Liver (tissue), 8 donors: ENCODE measurements at regions not wholly inside any gene's neighbourhood (a gene's known extent, or its start where the extent isn't known, plus 50 kb on each side); places are given as distances from the start of the nearest gene placed in this dataset.

Experiments used
- DNase-seq: peaks from one replicate; pipeline ENCODE4 v3.0.0-alpha.2; 2017; ENCODE audit warnings: low spot score
- H3K27ac ChIP-seq, 2 donors: one replicate each; pipeline ENCODE4 v1.7.0; 2013; ENCODE audit warnings: inconsistent platforms in 2 of 2, low read length in 2 of 2, control low read depth in 1 of 2, low read depth in 1 of 2, mild to moderate bottlenecking in 1 of 2
- H3K27me3 ChIP-seq, 4 donors: one replicate each; pipeline versions ENCODE4 v1.6.1 to v1.7.0; 2013; ENCODE audit warnings: low read length in 3 of 4, inconsistent platforms in 1 of 4, mild to moderate bottlenecking in 1 of 4, moderate library complexity in 1 of 4; ENCODE audit not compliant: control insufficient read depth in 4 of 4, insufficient read depth in 4 of 4
- H3K36me3 ChIP-seq, 4 donors: one replicate each; pipeline versions ENCODE4 v1.6.1 to v1.7.0; 2013; ENCODE audit warnings: low read length in 3 of 4, mild to moderate bottlenecking in 3 of 4, low read depth in 1 of 4, moderate library complexity in 1 of 4; ENCODE audit not compliant: control insufficient read depth in 4 of 4, insufficient read depth in 3 of 4
- H3K4me1 ChIP-seq, 4 donors: one replicate each; pipeline versions ENCODE4 v1.6.1 to v1.7.0; 2013; ENCODE audit warnings: low read length in 3 of 4, mild to moderate bottlenecking in 3 of 4, moderate library complexity in 1 of 4; ENCODE audit not compliant: control insufficient read depth in 4 of 4, insufficient read depth in 4 of 4
- H3K4me3 ChIP-seq, 3 donors: one replicate each; pipeline versions ENCODE4 v1.6.1 to v1.7.0; 2013; ENCODE audit warnings: low read length in 3 of 3, control low read depth in 1 of 3, low read depth in 1 of 3, mild to moderate bottlenecking in 1 of 3
- H3K9ac ChIP-seq, 2 donors: one replicate each; pipeline ENCODE4 v1.7.0; 2013; ENCODE audit warnings: low read length in 2 of 2, mild to moderate bottlenecking in 2 of 2, moderate library complexity in 2 of 2, control low read depth in 1 of 2, low read depth in 1 of 2
- H3K9me3 ChIP-seq, 4 donors: one replicate each; pipeline versions ENCODE4 v1.6.1 to v1.7.0; 2013; ENCODE audit warnings: low read length in 3 of 4; ENCODE audit not compliant: control insufficient read depth in 4 of 4
- EGR1 ChIP-seq, 2 donors: IDR thresholded peaks; 2 replicates each; pipeline ENCODE4 v1.6.1; 2016 to 2018; ENCODE audit warnings: antibody characterized with exemption in 2 of 2, low read depth in 2 of 2
- FOXA1 ChIP-seq: IDR thresholded peaks from 2 replicates; pipeline ENCODE4 v1.6.1; 2016; ENCODE audit warnings: antibody characterized with exemption
- FOXA2 ChIP-seq: IDR thresholded peaks from 2 replicates; pipeline ENCODE4 v1.6.1; 2016; ENCODE audit warnings: antibody characterized with exemption
- GABPA ChIP-seq, 2 donors: IDR thresholded peaks in 1 of 2; conservative IDR thresholded peaks in 1 of 2; 2 replicates each; pipeline ENCODE4 v1.6.1; 2016; ENCODE audit warnings: antibody characterized with exemption in 2 of 2, mild to moderate bottlenecking in 1 of 2, moderate library complexity in 1 of 2
- HNF4A ChIP-seq, 2 donors: conservative IDR thresholded peaks; 2 replicates each; pipeline ENCODE4 v1.6.1; 2016; ENCODE audit warnings: antibody characterized with exemption in 2 of 2, mild to moderate bottlenecking in 2 of 2
- HNF4G ChIP-seq: IDR thresholded peaks from 2 replicates; pipeline ENCODE4 v1.6.1; 2016; ENCODE audit warnings: antibody characterized with exemption
- JUND ChIP-seq, 2 donors: IDR thresholded peaks; 2 replicates each; pipeline ENCODE4 v1.6.1; 2016; ENCODE audit warnings: antibody characterized with exemption in 2 of 2
- NR2F2 ChIP-seq: IDR thresholded peaks from 2 replicates; pipeline ENCODE4 v1.6.1; 2016; ENCODE audit warnings: antibody characterized with exemption
- RAD21 ChIP-seq, 2 donors: IDR thresholded peaks; 2 replicates each; pipeline ENCODE4 v1.6.1; 2016; ENCODE audit warnings: antibody characterized with exemption in 2 of 2, mild to moderate bottlenecking in 2 of 2
- RXRA ChIP-seq, 2 donors: IDR thresholded peaks; 2 replicates each; pipeline ENCODE4 v1.6.1; 2017 to 2018; ENCODE audit warnings: antibody characterized with exemption in 2 of 2, mild to moderate bottlenecking in 1 of 2
- SP1 ChIP-seq: IDR thresholded peaks from 2 replicates; pipeline ENCODE4 v1.6.1; 2018; ENCODE audit warnings: antibody characterized with exemption, mild to moderate bottlenecking
- TAF1 ChIP-seq: conservative IDR thresholded peaks from 2 replicates; pipeline ENCODE4 v1.6.1; 2016; ENCODE audit warnings: antibody characterized with exemption, mild to moderate bottlenecking
- YY1 ChIP-seq: IDR thresholded peaks from 2 replicates; pipeline ENCODE4 v1.6.1; 2016; ENCODE audit warnings: antibody characterized with exemption, mild to moderate bottlenecking
- WGBS: extraction: QIAGEN DNeasy Blood & Tissue Kit; methylation state at CpG from one replicate; pipeline ENCODE4 v1.1.7; 2013; 5-methylcytosine and 5-hydroxymethylcytosine counted together
- TF ChIP-seq, protein P1 (sequence below): IDR thresholded peaks from 2 replicates; pipeline ENCODE4 v1.6.1; 2016; ENCODE audit warnings: antibody characterized with exemption
- TF ChIP-seq, protein P2 (sequence below): IDR thresholded peaks from 2 replicates; pipeline ENCODE4 v1.6.1; 2016; ENCODE audit warnings: antibody characterized with exemption
- TF ChIP-seq, protein P3 (sequence below): fragments of 150-350 bp; IDR thresholded peaks from 2 replicates; pipeline ENCODE4 v1.5.1; 2017; ENCODE audit warnings: improper control_type of control experiment, low read depth, low read length; ENCODE audit not compliant: missing input control
- TF ChIP-seq, protein P4 (sequence below): IDR thresholded peaks from 2 replicates; pipeline ENCODE4 v1.6.1; 2016; ENCODE audit warnings: antibody characterized with exemption, mild to moderate bottlenecking
- TF ChIP-seq, protein P5 (sequence below): IDR thresholded peaks from 2 replicates; pipeline ENCODE4 v1.6.1; 2016; ENCODE audit warnings: antibody characterized with exemption
- donor health status: healthy.
- donor health status: healthy.
- donor health status: healthy.
- donor health status: healthy.
- donor health status: healthy.

DNA sequence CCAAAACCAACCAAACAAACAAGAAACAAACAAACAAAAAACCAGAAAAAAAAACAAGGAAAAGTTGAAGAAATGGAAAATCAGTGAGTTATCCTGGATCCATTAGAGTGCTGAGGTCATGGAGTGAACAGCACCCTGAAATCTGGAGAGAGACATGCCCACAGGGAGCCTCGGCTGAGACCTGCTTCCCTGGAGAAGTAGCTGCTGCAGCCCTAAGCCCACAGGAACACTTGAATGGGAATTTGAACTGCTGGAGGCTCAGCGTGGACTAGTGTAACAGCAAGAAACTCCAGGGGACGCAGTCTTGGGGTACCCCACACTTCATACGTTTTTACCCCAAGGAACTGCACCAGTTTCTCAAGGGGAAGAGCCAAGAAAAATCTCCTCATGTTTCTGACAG, 144.1 kb upstream of the UBE3A start:
- Histone ChIP-seq H3K9ac (no peak overlapping the region), H3K4me3 (no peak overlapping the region), H3K27me3 (no peaks in the 10 kb centered on the region), H3K27ac (no peak overlapping the region), H3K9me3 (peaks cover 0 to 8% (median 2%) of the 10 kb centered on the region in 4 donors), H3K36me3 (no peaks in the 10 kb centered on the region), H3K4me1 (no peaks in the 10 kb centered on the region)
- TF ChIP-seq, protein P1, sequence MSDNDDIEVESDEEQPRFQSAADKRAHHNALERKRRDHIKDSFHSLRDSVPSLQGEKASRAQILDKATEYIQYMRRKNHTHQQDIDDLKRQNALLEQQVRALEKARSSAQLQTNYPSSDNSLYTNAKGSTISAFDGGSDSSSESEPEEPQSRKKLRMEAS, result no peak
- TF ChIP-seq JUND (IDR thresholded peaks at IDR 0.05) (no peak), RAD21 (IDR thresholded peaks at IDR 0.05) (no peak), RXRA (IDR thresholded peaks at IDR 0.05) (no peak), FOXA2 (no peak), HNF4A (conservative IDR thresholded peaks at IDR 0.05) (no peak), SP1 (no peak), TAF1 (no peak), FOXA1 (no peak), HNF4G (no peak), YY1 (no peak), NR2F2 (no peak), EGR1 (IDR thresholded peaks at IDR 0.05; ENCODE audit: low read depth in 2 of 2) (no peak), GABPA (IDR thresholded peaks at IDR 0.05 in 1 of 2, conservative IDR thresholded peaks at IDR 0.05 in 1 of 2) (no peak)
- TF ChIP-seq, protein P2, sequence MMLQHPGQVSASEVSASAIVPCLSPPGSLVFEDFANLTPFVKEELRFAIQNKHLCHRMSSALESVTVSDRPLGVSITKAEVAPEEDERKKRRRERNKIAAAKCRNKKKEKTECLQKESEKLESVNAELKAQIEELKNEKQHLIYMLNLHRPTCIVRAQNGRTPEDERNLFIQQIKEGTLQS, result no peak
- TF ChIP-seq, protein P3, sequence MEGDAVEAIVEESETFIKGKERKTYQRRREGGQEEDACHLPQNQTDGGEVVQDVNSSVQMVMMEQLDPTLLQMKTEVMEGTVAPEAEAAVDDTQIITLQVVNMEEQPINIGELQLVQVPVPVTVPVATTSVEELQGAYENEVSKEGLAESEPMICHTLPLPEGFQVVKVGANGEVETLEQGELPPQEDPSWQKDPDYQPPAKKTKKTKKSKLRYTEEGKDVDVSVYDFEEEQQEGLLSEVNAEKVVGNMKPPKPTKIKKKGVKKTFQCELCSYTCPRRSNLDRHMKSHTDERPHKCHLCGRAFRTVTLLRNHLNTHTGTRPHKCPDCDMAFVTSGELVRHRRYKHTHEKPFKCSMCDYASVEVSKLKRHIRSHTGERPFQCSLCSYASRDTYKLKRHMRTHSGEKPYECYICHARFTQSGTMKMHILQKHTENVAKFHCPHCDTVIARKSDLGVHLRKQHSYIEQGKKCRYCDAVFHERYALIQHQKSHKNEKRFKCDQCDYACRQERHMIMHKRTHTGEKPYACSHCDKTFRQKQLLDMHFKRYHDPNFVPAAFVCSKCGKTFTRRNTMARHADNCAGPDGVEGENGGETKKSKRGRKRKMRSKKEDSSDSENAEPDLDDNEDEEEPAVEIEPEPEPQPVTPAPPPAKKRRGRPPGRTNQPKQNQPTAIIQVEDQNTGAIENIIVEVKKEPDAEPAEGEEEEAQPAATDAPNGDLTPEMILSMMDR, result no peak
- TF ChIP-seq, protein P4, sequence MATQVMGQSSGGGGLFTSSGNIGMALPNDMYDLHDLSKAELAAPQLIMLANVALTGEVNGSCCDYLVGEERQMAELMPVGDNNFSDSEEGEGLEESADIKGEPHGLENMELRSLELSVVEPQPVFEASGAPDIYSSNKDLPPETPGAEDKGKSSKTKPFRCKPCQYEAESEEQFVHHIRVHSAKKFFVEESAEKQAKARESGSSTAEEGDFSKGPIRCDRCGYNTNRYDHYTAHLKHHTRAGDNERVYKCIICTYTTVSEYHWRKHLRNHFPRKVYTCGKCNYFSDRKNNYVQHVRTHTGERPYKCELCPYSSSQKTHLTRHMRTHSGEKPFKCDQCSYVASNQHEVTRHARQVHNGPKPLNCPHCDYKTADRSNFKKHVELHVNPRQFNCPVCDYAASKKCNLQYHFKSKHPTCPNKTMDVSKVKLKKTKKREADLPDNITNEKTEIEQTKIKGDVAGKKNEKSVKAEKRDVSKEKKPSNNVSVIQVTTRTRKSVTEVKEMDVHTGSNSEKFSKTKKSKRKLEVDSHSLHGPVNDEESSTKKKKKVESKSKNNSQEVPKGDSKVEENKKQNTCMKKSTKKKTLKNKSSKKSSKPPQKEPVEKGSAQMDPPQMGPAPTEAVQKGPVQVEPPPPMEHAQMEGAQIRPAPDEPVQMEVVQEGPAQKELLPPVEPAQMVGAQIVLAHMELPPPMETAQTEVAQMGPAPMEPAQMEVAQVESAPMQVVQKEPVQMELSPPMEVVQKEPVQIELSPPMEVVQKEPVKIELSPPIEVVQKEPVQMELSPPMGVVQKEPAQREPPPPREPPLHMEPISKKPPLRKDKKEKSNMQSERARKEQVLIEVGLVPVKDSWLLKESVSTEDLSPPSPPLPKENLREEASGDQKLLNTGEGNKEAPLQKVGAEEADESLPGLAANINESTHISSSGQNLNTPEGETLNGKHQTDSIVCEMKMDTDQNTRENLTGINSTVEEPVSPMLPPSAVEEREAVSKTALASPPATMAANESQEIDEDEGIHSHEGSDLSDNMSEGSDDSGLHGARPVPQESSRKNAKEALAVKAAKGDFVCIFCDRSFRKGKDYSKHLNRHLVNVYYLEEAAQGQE, result no peak
- TF ChIP-seq, protein P5, sequence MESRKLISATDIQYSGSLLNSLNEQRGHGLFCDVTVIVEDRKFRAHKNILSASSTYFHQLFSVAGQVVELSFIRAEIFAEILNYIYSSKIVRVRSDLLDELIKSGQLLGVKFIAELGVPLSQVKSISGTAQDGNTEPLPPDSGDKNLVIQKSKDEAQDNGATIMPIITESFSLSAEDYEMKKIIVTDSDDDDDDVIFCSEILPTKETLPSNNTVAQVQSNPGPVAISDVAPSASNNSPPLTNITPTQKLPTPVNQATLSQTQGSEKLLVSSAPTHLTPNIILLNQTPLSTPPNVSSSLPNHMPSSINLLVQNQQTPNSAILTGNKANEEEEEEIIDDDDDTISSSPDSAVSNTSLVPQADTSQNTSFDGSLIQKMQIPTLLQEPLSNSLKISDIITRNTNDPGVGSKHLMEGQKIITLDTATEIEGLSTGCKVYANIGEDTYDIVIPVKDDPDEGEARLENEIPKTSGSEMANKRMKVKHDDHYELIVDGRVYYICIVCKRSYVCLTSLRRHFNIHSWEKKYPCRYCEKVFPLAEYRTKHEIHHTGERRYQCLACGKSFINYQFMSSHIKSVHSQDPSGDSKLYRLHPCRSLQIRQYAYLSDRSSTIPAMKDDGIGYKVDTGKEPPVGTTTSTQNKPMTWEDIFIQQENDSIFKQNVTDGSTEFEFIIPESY, result no peak
- no peak for DNase-seq
- 80% methylated on average over 4 of the region's 4 CpGs for WGBS
